T47D (cell line): ENCODE measurements at regions not wholly inside any gene's neighbourhood (a gene's known extent, or its start where the extent isn't known, plus 50 kb on each side); places are given as distances from the start of the nearest gene placed in this dataset.
"Not testable (repeated sequence)": the region's sequence is repeated elsewhere in the genome, so short reads cannot be mapped to it uniquely, and the experiment has no call there.

Experiments
- DNase-seq, 2 experiments: peaks; one replicate each; pipeline versions ENCODE4 v3.0.0 to v3.0.0-alpha.2; 2011 to 2012; ENCODE audit warnings: low read depth in 1 of 2, low spot score in 1 of 2
- JUND ChIP-seq: IDR thresholded peaks from 2 replicates; pipeline ENCODE4 v1.6.1; 2012; ENCODE audit warnings: low read depth
- in situ Hi-C: cut with HindIII; loops from 2 replicates; pipeline ENCODE4 v1.10.0; 2016; ENCODE audit warnings: low sequenced_read_pairs, low pct_unique_long_range_greater_than_20kb

DNA sequence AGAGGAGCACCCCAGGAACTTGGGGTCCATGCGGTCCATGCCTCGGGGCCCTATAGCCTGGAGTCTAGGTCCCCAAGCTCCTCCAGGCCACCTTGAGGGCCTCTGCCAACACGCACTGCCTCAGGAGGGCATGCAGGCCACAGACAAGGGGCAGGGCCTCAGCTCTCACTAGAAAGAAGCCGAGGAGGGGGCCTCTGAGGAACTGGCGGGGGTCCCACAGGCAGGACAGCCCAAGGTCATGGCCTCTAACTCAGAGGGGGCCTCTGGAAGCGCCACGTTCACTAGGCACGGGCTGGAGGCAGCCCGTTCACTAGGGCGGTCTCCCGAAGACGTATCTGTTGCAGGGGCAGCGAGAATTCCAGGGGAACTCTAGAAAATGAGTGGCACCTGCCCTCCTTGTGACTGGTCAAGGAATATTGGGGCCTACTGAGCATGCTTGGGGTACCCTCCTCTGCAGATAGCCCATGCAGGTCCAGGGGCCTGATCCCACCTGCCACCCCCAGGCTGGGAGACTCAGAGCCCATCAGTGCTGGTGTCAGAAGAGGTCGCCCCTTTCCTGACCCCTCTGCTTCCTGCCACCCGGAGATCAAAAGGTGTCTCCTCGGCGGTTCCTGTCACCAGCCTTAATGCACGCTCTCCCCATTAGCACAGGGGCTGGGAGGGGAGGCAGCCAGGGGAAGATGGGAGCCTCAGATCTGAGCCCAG is 86.7 kb upstream of the RET start:
- in situ Hi-C loops, result no loop called here
- no peak for TF ChIP-seq JUND
- DNase-seq, result no peak

- DNase-seq, result no peak
- in situ Hi-C loops, result no loop called here
- TF ChIP-seq JUND, result no peak
Observed at GRCh38 chr10:42990721-42991441, 86.0 kb upstream of the RET start.

- no peak for DNase-seq
- in situ Hi-C loops, result no loop called here
- TF ChIP-seq JUND, result no peak
Observed at GRCh38 chr10:42991442-42992098, 85.3 kb upstream of the RET start.

- in situ Hi-C loops, result no loop called here
- TF ChIP-seq JUND, result no peak
- no peak for DNase-seq
Observed at GRCh38 chr10:42992156-42992956, 84.5 kb upstream of the RET start.

- TF ChIP-seq JUND, result no peak
- in situ Hi-C loops, result no loop called here
- no peak for DNase-seq
Observed at GRCh38 chr10:42992957-42993390, 83.9 kb upstream of the RET start.

DNA sequence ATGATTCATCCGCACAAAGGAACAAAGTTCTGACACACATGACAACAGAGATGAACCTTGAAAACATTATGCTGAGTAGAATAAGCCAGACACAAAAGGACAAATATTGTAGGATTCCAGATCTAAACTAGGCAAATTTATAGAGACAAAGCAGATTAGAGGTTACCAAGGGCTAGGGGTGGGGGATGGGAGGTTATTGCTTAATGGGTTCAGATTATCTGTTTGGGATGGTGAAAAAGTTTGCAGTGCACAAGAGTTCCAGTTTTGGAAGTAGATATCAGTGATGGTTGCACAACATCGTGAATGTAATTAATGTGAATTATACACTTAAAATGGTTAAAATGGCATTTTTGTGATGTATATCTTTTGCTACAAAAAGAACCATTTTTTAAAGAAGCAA is 82.0 kb upstream of the RET start:
- DNase-seq, in situ Hi-C loops: not testable (repeated sequence)

- no peak for TF ChIP-seq JUND
- no peak for DNase-seq
- in situ Hi-C loops, result no loop called here
Observed at GRCh38 chr10:42995537-42995936, 81.3 kb upstream of the RET start.

GRCh38 chr10:42996588-42996987 is 80.3 kb upstream of the RET start:
- in situ Hi-C loops, result no loop called here
- TF ChIP-seq JUND, result no peak
- DNase-seq, result no peak

DNA sequence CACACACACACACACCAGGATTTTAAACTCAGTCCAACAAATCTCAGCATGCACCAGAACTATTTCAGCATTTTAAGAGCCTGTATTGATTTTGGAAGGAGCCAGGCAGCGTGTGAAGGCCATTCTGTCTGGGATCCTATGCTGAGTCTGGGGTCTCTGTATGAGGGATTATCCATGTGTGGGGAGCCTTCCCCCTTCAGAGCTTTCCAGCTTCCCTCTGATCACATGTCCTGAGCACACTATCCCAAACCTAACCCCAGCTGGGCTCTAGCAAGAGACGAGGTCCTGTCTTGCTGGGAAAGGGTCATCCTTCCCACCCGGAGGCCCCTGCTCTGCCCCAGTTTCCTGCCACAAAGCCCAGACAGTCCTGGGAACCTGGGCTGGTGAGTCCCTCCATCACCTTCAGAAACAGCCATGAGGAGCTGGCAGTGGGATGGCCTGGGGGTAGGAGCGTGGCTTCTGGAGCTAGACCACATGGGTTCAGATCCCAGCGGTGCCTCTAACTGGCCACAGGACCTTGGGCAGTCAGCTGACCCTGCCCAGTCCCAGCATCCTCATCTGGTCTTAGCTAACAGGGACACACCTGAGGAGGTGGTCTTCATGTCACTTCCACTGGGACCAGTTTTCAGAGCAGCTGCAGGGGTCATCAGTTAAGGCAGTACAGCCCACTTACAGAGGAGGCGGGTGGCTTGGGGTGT is 79.6 kb upstream of the RET start:
- in situ Hi-C loops, result no loop called here
- no peak for DNase-seq
- TF ChIP-seq JUND, result no peak

- no peak for DNase-seq
- no peak for TF ChIP-seq JUND
- in situ Hi-C loops, result no loop called here
Observed at GRCh38 chr10:42997849-42998165, 79.1 kb upstream of the RET start.

DNA sequence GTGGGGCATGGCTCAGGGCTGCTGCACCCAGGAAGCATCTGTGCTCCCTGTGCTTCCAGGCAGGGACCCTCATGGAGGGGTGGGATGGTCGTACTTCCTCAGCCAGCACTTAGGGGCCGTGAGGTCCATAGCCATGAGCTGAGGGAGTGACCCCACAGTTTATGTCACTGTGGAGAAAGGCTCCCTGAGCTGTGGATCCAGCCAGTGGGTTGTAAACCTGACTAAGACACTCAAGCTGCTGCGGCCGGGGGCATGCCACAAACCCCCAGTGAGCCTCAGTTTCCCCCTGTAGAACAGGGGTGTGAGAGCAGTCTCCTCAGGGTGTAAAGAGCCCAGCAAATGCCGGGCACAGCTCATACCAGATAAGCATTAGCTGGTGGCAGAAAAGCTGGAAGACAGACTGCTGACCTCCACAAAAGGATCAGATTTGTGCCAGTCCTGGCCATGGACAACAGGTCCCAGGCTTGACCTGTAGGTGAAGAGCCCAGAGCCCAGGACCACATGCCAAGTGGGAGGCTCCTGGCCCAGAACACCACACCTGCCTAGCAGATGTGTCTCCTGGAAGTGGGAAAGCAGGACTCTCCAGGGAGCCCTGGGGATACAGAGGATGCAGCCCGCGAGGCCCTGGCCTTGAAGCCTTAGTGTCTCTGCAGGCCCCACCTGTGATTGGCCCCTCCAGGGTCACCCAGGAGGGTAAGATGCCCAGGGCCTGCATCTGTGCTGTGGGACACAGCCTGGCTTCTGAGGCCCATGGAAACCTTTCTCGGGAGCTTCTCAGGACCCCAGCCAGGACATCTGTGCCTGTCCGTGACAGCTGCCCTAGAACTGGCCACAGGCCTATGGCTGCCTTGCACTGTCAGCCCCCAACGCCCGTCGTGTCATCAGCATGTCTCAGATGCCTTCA is 78.1 kb upstream of the RET start:
- no peak for DNase-seq
- in situ Hi-C loops, result no loop called here
- TF ChIP-seq JUND, result no peak
